ENCODE measurements at regions not wholly inside any gene's neighbourhood (a gene's known extent, or its start where the extent isn't known, plus 50 kb on each side); places are given as distances from the start of the nearest gene placed in this dataset.

- Mint-ChIP-seq H3K36me3 (ENCODE audit: low read depth) (no peaks in the 10 kb centered on the region), H3K27me3 (ENCODE audit: low read depth) (peaks cover 4% of the 10 kb centered on the region), H3K27ac (no peak overlapping the region), H3K9me3 (peaks cover 3% of the 10 kb centered on the region), H3K4me3 (no peak overlapping the region), H3K4me1 (no peaks in the 10 kb centered on the region)
- TF ChIP-seq CTCF (IDR thresholded peaks at IDR 0.05; ENCODE audit: unreplicated experiment in 3 of 3), result no peak
Measured at GRCh38 chr22:44617828-44618227, 84.2 kb upstream of the PRR5 start.

GRCh38 chr22:44616882-44617655 is 84.9 kb upstream of the PRR5 start:
- no peaks in the 10 kb centered on the region for H3K36me3 Mint-ChIP-seq (ENCODE audit: low read depth)
- no peak overlapping the region for H3K27ac Mint-ChIP-seq
- H3K27me3 Mint-ChIP-seq (ENCODE audit: low read depth), result no peaks in the 10 kb centered on the region
- no peak overlapping the region for H3K4me3 Mint-ChIP-seq
- H3K9me3 Mint-ChIP-seq, result peaks cover 3% of the 10 kb centered on the region
- H3K4me1 Mint-ChIP-seq, result no peaks in the 10 kb centered on the region
- TF ChIP-seq CTCF (IDR thresholded peaks at IDR 0.05; ENCODE audit: unreplicated experiment in 3 of 3), result no peak

- H3K27me3 Mint-ChIP-seq (ENCODE audit: low read depth), result no peaks in the 10 kb centered on the region
- peaks cover 8% of the 10 kb centered on the region for H3K9me3 Mint-ChIP-seq
- peaks cover under 1% of the 10 kb centered on the region for H3K36me3 Mint-ChIP-seq (ENCODE audit: low read depth)
- H3K4me1 Mint-ChIP-seq, result no peaks in the 10 kb centered on the region
- no peak for TF ChIP-seq CTCF (IDR thresholded peaks at IDR 0.05; ENCODE audit: unreplicated experiment in 3 of 3)
- no peak overlapping the region for H3K27ac Mint-ChIP-seq
- H3K4me3 Mint-ChIP-seq, result no peak overlapping the region
Measured at GRCh38 chr22:44616461-44616860, 85.5 kb upstream of the PRR5 start.

- Mint-ChIP-seq H3K9me3 (peaks cover 13% of the 10 kb centered on the region), H3K27ac (no peak overlapping the region), H3K4me3 (no peak overlapping the region), H3K36me3 (ENCODE audit: low read depth) (peaks cover 3% of the 10 kb centered on the region), H3K27me3 (ENCODE audit: low read depth) (no peaks in the 10 kb centered on the region), H3K4me1 (no peaks in the 10 kb centered on the region)
- TF ChIP-seq CTCF (IDR thresholded peaks at IDR 0.05; ENCODE audit: unreplicated experiment in 3 of 3), result no peak
Measured at GRCh38 chr22:44615602-44616180, 86.3 kb upstream of the PRR5 start.

GRCh38 chr22:44615146-44615545 is 86.9 kb upstream of the PRR5 start:
- H3K36me3 Mint-ChIP-seq (ENCODE audit: low read depth), result peaks cover 3% of the 10 kb centered on the region
- H3K27me3 Mint-ChIP-seq (ENCODE audit: low read depth), result no peaks in the 10 kb centered on the region
- no peak for TF ChIP-seq CTCF (IDR thresholded peaks at IDR 0.05; ENCODE audit: unreplicated experiment in 3 of 3)
- H3K4me1 Mint-ChIP-seq, result no peaks in the 10 kb centered on the region
- no peak overlapping the region for H3K4me3 Mint-ChIP-seq
- peaks cover 15% of the 10 kb centered on the region for H3K9me3 Mint-ChIP-seq
- H3K27ac Mint-ChIP-seq, result no peak overlapping the region

GRCh38 chr22:44613196-44613595 is 88.8 kb upstream of the PRR5 start:
- no peak overlapping the region for H3K27ac Mint-ChIP-seq
- no peak for TF ChIP-seq CTCF (IDR thresholded peaks at IDR 0.05; ENCODE audit: unreplicated experiment in 3 of 3)
- peaks cover 3% of the 10 kb centered on the region for H3K36me3 Mint-ChIP-seq (ENCODE audit: low read depth)
- H3K4me3 Mint-ChIP-seq, result no peak overlapping the region
- H3K27me3 Mint-ChIP-seq (ENCODE audit: low read depth), result no peaks in the 10 kb centered on the region
- H3K4me1 Mint-ChIP-seq, result peaks cover 7% of the 10 kb centered on the region
- peaks cover 18% of the 10 kb centered on the region for H3K9me3 Mint-ChIP-seq

All from nephron (organoid).